ENCODE measurements at regions not wholly inside any gene's neighbourhood (a gene's known extent, or its start where the extent isn't known, plus 50 kb on each side); places are given as distances from the start of the nearest gene placed in this dataset.

- no peaks in the 10 kb centered on the region for H3K4me1 ChIP-seq (ENCODE audit: insufficient read depth, low read length)
- no peak overlapping the region for H2BK20ac ChIP-seq (ENCODE audit: low read depth, low read length, poor library complexity, severe bottlenecking)
- no peak overlapping the region for H2BK5ac ChIP-seq (ENCODE audit: insufficient read length, low read length)
- no peak overlapping the region for H3K23ac ChIP-seq (ENCODE audit: insufficient read length, low read depth, low read length)
- no peak overlapping the region for H4K5ac ChIP-seq (ENCODE audit: insufficient read length, low read depth, low read length)
- no peaks in the 10 kb centered on the region for H3K4me1 Mint-ChIP-seq
- H3K9me3 ChIP-seq (ENCODE audit: control insufficient read depth, low read depth, low read length): no peaks in the 10 kb centered on the region
- H2AFZ ChIP-seq (ENCODE audit: low read length): no peak overlapping the region
- no peak overlapping the region for H3T11ph ChIP-seq (ENCODE audit: low read length)
- no peak overlapping the region for H3K4ac ChIP-seq (ENCODE audit: low read depth, low read length)
- H3K79me1 ChIP-seq (ENCODE audit: insufficient read depth, low read depth, low read length, poor library complexity, severe bottlenecking): no peaks in the 10 kb centered on the region
- no peaks in the 10 kb centered on the region for H4K20me1 ChIP-seq (ENCODE audit: control insufficient read depth, insufficient read depth, insufficient read length)
- no peak overlapping the region for H3K27ac Mint-ChIP-seq
- no peak overlapping the region for H3K27ac ChIP-seq (ENCODE audit: insufficient read length, low read depth, low read length)
- H3K9ac ChIP-seq (ENCODE audit: extremely low read depth, insufficient read length, low read length): no peak overlapping the region
- no peak overlapping the region for H2BK120ac ChIP-seq (ENCODE audit: low read depth, low read length, poor library complexity, severe bottlenecking)
- H3K56ac ChIP-seq (ENCODE audit: insufficient read length, low read depth, low read length): no peak overlapping the region
- no peak overlapping the region for H4K8ac ChIP-seq (replicated peaks; ENCODE audit: insufficient read length, low read depth, low read length)
- H3K14ac ChIP-seq (ENCODE audit: insufficient read depth, low read length): no peak overlapping the region
- no peaks in the 10 kb centered on the region; the same call in 1 of the 2 replicates for H3K27me3 ChIP-seq (ENCODE audit: insufficient read depth, low read length)
- no peaks in the 10 kb centered on the region; a peak in 1 of 7 replicates for H3K36me3 Mint-ChIP-seq (ENCODE audit: insufficient read depth in 1 of 3, low read depth in 3 of 3)
- no peak overlapping the region for H3K4me3 Mint-ChIP-seq
- no peak overlapping the region for H3K4me2 ChIP-seq (ENCODE audit: insufficient read depth, insufficient read length, low read length)
- no peaks in the 10 kb centered on the region for H3K79me2 ChIP-seq (ENCODE audit: insufficient read depth, low read length)
- no peaks in the 10 kb centered on the region for H3K27me3 Mint-ChIP-seq (ENCODE audit: low read depth)
- H2BK12ac ChIP-seq (ENCODE audit: insufficient read length, low read depth, low read length): no peak overlapping the region
- H4K91ac ChIP-seq (ENCODE audit: insufficient read length, low read depth, low read length): no peak overlapping the region
- H2AK5ac ChIP-seq (ENCODE audit: insufficient read length, low read length): no peak overlapping the region
- no peak for DNase-seq
- no peak overlapping the region for H2BK15ac ChIP-seq (ENCODE audit: low read depth, low read length)
- no peak overlapping the region for H3K18ac ChIP-seq (ENCODE audit: insufficient read length, low read depth, low read length)
- TF ChIP-seq CTCF (conservative IDR thresholded peaks at IDR 0.05): no peak
- no peaks in the 10 kb centered on the region for H3K23me2 ChIP-seq (ENCODE audit: insufficient read length, low read depth, low read length, poor library complexity, severe bottlenecking)
- no CpG with 5 or more reads among the region's 3 CpGs for WGBS (ENCODE audit: extremely low coverage, insufficient read length, low lambda C conversion rate)
- H3K9me3 Mint-ChIP-seq: peaks cover 0 to 2% of the 10 kb centered on the region in 2 experiments; a peak in 2 of 5 replicates
Measured at GRCh38 chr2:145268931-145269330, 749.0 kb upstream of the ZEB2 start.
